PFSK-1 (cell line): ENCODE measurements at regions not wholly inside any gene's neighbourhood (a gene's known extent, or its start where the extent isn't known, plus 50 kb on each side); places are given as distances from the start of the nearest gene placed in this dataset.

Experiments used
- FOXP2 ChIP-seq: optimal IDR thresholded peaks from 2 replicates; pipeline ENCODE3; 2011; ENCODE audit warnings: borderline replicate concordance, control low read depth, inconsistent platforms; ENCODE audit not compliant: insufficient read depth; ENCODE audit errors: extremely low read length, extremely low read depth
- POLR2AphosphoS5 ChIP-seq: IDR thresholded peaks from 2 replicates; pipeline ENCODE4 v1.6.1; 2012; ENCODE audit warnings: low read depth, mild to moderate bottlenecking, control low read depth, low read length, moderate library complexity
- SIN3A ChIP-seq: IDR thresholded peaks from 2 replicates; pipeline ENCODE4 v1.6.1; 2012; ENCODE audit warnings: mild to moderate bottlenecking, low read length, moderate library complexity, borderline replicate concordance; ENCODE audit not compliant: insufficient read depth
- TAF1 ChIP-seq: IDR thresholded peaks from 2 replicates; pipeline ENCODE4 v1.6.1; 2012; ENCODE audit warnings: low read length, control low read depth, borderline replicate concordance; ENCODE audit not compliant: insufficient read depth
- TF ChIP-seq, protein P1 (sequence below), 2 experiments: IDR thresholded peaks; 2 replicates each; pipeline versions ENCODE4 v1.6.1 to v1.8.0; 2011 to 2012; ENCODE audit warnings: low read depth in 2 of 2, low read length in 2 of 2, control low read depth in 1 of 2, inconsistent platforms in 1 of 2, mild to moderate bottlenecking in 1 of 2, moderate library complexity in 1 of 2; ENCODE audit not compliant: insufficient read depth in 1 of 2

DNA sequence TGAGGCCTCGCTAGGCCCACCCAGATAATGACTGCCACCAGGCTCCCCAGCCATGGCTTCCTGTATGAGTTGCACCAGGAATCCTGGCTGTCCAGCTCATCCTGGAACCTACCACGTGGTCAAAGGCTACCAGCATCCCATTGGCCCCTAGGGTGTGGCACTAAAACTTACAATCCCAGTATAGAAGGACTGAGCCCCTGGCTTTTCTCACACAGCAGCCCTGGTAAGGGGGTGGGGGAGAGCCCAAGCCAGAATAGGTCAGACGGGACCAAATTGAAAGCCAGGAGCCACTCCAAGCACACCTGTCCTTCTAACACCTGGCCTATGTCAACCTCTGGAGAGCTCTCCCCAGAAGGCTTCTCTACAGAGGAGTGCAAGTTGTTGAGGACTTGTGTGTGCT lies 269.3 kb upstream of the AGTR2 start:
- TF ChIP-seq TAF1 (no peak), SIN3A (no peak), POLR2AphosphoS5 (no peak), FOXP2 (no peak)
- TF ChIP-seq, protein P1, sequence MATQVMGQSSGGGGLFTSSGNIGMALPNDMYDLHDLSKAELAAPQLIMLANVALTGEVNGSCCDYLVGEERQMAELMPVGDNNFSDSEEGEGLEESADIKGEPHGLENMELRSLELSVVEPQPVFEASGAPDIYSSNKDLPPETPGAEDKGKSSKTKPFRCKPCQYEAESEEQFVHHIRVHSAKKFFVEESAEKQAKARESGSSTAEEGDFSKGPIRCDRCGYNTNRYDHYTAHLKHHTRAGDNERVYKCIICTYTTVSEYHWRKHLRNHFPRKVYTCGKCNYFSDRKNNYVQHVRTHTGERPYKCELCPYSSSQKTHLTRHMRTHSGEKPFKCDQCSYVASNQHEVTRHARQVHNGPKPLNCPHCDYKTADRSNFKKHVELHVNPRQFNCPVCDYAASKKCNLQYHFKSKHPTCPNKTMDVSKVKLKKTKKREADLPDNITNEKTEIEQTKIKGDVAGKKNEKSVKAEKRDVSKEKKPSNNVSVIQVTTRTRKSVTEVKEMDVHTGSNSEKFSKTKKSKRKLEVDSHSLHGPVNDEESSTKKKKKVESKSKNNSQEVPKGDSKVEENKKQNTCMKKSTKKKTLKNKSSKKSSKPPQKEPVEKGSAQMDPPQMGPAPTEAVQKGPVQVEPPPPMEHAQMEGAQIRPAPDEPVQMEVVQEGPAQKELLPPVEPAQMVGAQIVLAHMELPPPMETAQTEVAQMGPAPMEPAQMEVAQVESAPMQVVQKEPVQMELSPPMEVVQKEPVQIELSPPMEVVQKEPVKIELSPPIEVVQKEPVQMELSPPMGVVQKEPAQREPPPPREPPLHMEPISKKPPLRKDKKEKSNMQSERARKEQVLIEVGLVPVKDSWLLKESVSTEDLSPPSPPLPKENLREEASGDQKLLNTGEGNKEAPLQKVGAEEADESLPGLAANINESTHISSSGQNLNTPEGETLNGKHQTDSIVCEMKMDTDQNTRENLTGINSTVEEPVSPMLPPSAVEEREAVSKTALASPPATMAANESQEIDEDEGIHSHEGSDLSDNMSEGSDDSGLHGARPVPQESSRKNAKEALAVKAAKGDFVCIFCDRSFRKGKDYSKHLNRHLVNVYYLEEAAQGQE (IDR thresholded peaks at IDR 0.05; ENCODE audit: insufficient read depth in 1 of 2, low read depth in 2 of 2, low read length in 2 of 2): no peak

DNA sequence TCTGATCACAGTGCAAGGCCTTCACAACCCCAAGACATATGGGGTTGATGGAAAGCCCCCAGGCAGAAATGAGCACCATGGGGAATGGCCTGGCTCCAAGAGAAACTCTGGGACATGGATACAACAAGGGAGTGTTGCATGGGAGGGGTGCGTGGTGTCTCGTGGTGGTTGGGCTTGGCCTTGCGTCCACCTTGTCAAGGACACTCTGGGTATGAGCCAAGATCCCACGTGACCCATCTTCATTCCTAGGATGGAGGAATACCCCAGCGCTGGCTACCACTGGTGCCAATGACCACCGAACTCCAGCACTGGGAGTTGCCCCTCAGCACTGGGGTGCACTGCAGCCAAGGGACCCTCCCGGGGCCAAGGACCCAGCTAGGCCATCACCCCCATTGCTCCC lies 267.5 kb upstream of the AGTR2 start:
- TF ChIP-seq, protein P1 (IDR thresholded peaks at IDR 0.05; ENCODE audit: insufficient read depth in 1 of 2, low read depth in 2 of 2, low read length in 2 of 2): no peak
- no peak for TF ChIP-seq FOXP2
- no peak for TF ChIP-seq POLR2AphosphoS5
- no peak for TF ChIP-seq TAF1
- TF ChIP-seq SIN3A: no peak

DNA sequence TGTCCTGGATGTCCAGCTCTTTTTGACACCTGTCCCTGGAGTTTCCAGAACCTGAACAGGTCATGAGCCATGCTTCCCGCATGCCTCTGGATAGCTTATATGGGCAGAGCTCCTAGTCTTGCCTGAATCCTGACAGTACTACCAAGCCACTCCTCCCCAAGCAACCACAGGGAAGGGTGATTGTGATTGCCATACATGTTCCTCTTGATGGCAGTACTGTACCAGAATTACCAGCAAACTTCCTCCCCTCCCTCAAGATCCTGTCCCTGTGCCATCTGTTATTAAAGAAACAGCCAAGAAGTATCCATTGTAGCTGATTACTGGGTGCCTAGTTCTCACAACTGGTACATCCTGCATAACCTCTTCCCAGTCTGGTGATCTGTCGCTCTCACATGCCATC lies 264.3 kb upstream of the AGTR2 start:
- TF ChIP-seq POLR2AphosphoS5 (no peak), FOXP2 (no peak), SIN3A (no peak), TAF1 (no peak)
- TF ChIP-seq, protein P1 (IDR thresholded peaks at IDR 0.05; ENCODE audit: insufficient read depth in 1 of 2, low read depth in 2 of 2, low read length in 2 of 2): no peak

DNA sequence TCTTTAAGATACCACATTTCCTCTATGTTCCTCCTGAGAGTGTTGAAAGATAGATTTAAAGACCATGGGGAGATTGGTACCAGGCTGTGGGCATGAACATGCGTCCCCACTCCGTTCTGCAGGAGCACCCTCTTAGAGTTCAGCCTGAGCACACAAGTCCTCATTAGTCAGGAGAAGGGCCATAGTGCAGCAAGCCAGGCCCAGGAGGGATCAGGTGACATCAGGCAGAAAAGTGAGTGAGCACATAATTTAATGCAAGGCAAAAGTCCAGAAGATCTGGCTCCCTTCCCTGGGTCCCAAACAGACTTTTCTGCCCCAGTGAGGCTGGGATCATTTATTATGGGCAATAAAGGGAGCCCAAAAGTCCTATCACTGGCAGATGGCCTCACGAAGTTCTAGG lies 263.7 kb upstream of the AGTR2 start:
- TF ChIP-seq TAF1: no peak
- TF ChIP-seq SIN3A: no peak

DNA sequence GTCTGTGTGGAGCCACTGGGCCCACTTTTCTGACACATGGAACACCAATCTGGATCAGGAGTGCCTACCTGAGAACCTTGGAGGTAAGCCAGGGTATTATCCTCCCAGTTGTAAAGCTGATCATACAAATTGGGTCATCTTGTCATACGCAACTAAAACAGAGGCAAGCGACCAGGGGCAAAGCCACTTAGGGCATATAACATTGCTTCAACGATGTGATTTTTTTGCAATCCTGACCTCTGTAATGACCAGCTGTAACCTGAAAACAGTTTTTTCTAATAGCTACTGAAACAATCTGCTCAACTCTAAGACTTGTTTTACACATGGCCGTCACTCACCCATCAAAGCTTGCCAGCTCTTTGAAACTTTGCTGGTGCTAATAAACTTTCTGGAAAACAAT lies 261.5 kb upstream of the AGTR2 start:
- TF ChIP-seq SIN3A (no peak), FOXP2 (no peak), TAF1 (no peak), POLR2AphosphoS5 (no peak)
- TF ChIP-seq, protein P1 (IDR thresholded peaks at IDR 0.05; ENCODE audit: insufficient read depth in 1 of 2, low read depth in 2 of 2, low read length in 2 of 2): no peak

DNA sequence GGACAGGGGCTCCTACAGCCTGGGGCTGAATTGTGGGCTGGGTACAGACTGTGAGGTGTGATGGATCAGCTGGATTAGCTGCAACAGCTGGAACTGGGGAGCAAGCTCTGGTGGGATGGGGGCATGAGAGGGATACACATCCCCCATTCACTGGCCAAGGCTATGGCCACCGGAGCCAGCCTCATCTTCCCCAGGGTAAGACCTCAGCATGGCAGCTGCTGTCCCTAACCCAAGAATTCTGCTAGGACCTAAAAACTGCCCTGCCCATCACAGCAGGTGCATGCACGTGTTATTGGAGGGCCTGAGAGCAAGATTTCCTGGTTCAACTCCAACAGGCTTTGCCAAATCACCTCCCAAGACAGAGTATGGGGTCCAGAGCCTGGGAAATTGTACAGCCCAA lies 258.6 kb upstream of the AGTR2 start:
- TF ChIP-seq FOXP2 (no peak), SIN3A (no peak), TAF1 (no peak), POLR2AphosphoS5 (no peak)
- TF ChIP-seq, protein P1 (IDR thresholded peaks at IDR 0.05; ENCODE audit: insufficient read depth in 1 of 2, low read depth in 2 of 2, low read length in 2 of 2): no peak
